ENCODE measurements at regions not wholly inside any gene's neighbourhood (a gene's known extent, or its start where the extent isn't known, plus 50 kb on each side); places are given as distances from the start of the nearest gene placed in this dataset.

- H3K4me1 Mint-ChIP-seq = no peaks in the 10 kb centered on the region
- no peaks in the 10 kb centered on the region for H3K9me3 ChIP-seq (ENCODE audit: control insufficient read depth in 2 of 2, low read length in 2 of 2)
- no peak overlapping the region for H3K4me3 Mint-ChIP-seq
- no peak overlapping the region for H3K4me3 ChIP-seq (ENCODE audit: low read depth, low read length)
- H3K36me3 ChIP-seq (ENCODE audit: control insufficient read depth, insufficient read depth, low read length) = no peaks in the 10 kb centered on the region
- no peaks in the 10 kb centered on the region for H3K27me3 ChIP-seq (ENCODE audit: control insufficient read depth, insufficient read depth, low read length)
- peaks cover 0 to 9% (median 7%) of the 10 kb centered on the region in 7 donors for H3K9me3 Mint-ChIP-seq
- no peak for ATAC-seq (ENCODE audit: low read depth in 2 of 2)
- H3K27ac ChIP-seq (ENCODE audit: insufficient read depth, low read length, poor library complexity, severe bottlenecking) = no peak overlapping the region
- no peaks in the 10 kb centered on the region for H3K4me1 ChIP-seq (ENCODE audit: control insufficient read depth, insufficient read depth, low read length, poor library complexity, severe bottlenecking)
- H3K27me3 Mint-ChIP-seq = no peaks in the 10 kb centered on the region
- no peak overlapping the region for H3K27ac Mint-ChIP-seq
- no peaks in the 10 kb centered on the region for H3K36me3 Mint-ChIP-seq
- no peak for DNase-seq
Measured at GRCh38 chr4:45317739-45318138, 591.4 kb upstream of the GNPDA2 start.

- Mint-ChIP-seq H3K27ac (no peak overlapping the region), H3K4me1 (no peaks in the 10 kb centered on the region), H3K27me3 (no peaks in the 10 kb centered on the region), H3K36me3 (no peaks in the 10 kb centered on the region), H3K9me3 (peaks cover 4 to 13% (median 7%) of the 10 kb centered on the region in 7 donors), H3K4me3 (no peak overlapping the region)
- Histone ChIP-seq H3K4me1 (ENCODE audit: control insufficient read depth, insufficient read depth, low read length, poor library complexity, severe bottlenecking) (no peaks in the 10 kb centered on the region), H3K36me3 (ENCODE audit: control insufficient read depth, insufficient read depth, low read length) (no peaks in the 10 kb centered on the region), H3K9me3 (ENCODE audit: control insufficient read depth in 2 of 2, low read length in 2 of 2) (no peaks in the 10 kb centered on the region), H3K27ac (ENCODE audit: insufficient read depth, low read length, poor library complexity, severe bottlenecking) (no peak overlapping the region), H3K27me3 (ENCODE audit: control insufficient read depth, insufficient read depth, low read length) (no peaks in the 10 kb centered on the region), H3K4me3 (ENCODE audit: low read depth, low read length) (no peak overlapping the region)
- DNase-seq = no peak
- no peak for ATAC-seq (ENCODE audit: low read depth in 2 of 2)
Measured at GRCh38 chr4:45317276-45317675, 590.9 kb upstream of the GNPDA2 start.

DNA sequence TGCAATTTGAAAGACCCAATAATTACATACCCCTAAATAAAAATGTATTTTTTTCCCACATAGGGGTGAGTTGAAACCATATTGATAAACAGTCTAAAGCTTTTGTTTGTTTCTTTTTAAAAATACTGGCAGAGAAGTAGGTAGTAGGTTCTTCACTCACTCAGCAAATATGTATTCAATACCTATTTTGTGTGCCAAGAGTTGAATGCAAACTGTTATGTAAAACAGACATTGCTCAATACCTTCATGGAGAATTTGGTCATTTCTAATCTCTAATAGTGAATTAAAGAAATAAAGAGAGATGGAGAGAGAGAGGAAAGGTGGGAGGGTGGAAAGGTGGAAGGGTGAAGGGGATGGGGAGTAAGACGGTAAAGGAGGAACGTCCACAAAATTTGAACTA lies 589.9 kb upstream of the GNPDA2 start:
- no peaks in the 10 kb centered on the region for H3K27me3 ChIP-seq (ENCODE audit: control insufficient read depth, insufficient read depth, low read length)
- no peak overlapping the region for H3K27ac ChIP-seq (ENCODE audit: insufficient read depth, low read length, poor library complexity, severe bottlenecking)
- ATAC-seq (ENCODE audit: low read depth in 2 of 2) (no peak), DNase-seq (no peak)
- Mint-ChIP-seq H3K36me3 (no peaks in the 10 kb centered on the region), H3K27me3 (no peaks in the 10 kb centered on the region), H3K9me3 (peaks cover 4 to 17% (median 7%) of the 10 kb centered on the region in 7 donors), H3K4me3 (no peak overlapping the region), H3K27ac (no peak overlapping the region), H3K4me1 (no peaks in the 10 kb centered on the region)
- H3K9me3 ChIP-seq (ENCODE audit: control insufficient read depth in 2 of 2, low read length in 2 of 2) = no peaks in the 10 kb centered on the region
- no peaks in the 10 kb centered on the region for H3K4me1 ChIP-seq (ENCODE audit: control insufficient read depth, insufficient read depth, low read length, poor library complexity, severe bottlenecking)
- H3K4me3 ChIP-seq (ENCODE audit: low read depth, low read length) = no peak overlapping the region
- no peaks in the 10 kb centered on the region for H3K36me3 ChIP-seq (ENCODE audit: control insufficient read depth, insufficient read depth, low read length)

DNA sequence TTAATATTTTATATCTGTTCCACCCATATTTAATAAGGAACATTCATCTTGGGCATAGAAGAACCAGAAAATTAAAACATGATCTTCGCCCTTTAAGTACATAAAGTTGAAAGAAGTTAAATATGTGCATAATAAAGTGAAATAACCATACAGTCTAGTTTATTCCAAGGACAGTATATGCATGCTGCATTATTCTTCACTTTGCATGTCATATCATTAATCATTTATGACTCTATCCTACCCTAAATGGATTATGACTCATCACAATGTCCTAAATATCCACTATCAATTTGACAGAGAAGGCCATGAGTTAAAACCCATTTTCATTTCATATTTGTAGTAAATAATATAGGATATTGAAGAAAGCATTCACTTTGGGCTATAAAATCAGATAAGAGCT lies 576.5 kb upstream of the GNPDA2 start:
- no peak for ATAC-seq (ENCODE audit: low read depth in 2 of 2)
- no peak overlapping the region for H3K27ac Mint-ChIP-seq

GRCh38 chr4:45294464-45294863 lies 568.1 kb upstream of the GNPDA2 start:
- H3K27me3 Mint-ChIP-seq = no peaks in the 10 kb centered on the region
- Histone ChIP-seq H3K9me3 (ENCODE audit: control insufficient read depth in 2 of 2, low read length in 2 of 2) (peaks cover 0 to 8% of the 10 kb centered on the region in 2 experiments), H3K27me3 (ENCODE audit: control insufficient read depth, insufficient read depth, low read length) (no peaks in the 10 kb centered on the region), H3K27ac (ENCODE audit: insufficient read depth, low read length, poor library complexity, severe bottlenecking) (no peak overlapping the region), H3K4me3 (ENCODE audit: low read depth, low read length) (no peak overlapping the region), H3K4me1 (ENCODE audit: control insufficient read depth, insufficient read depth, low read length, poor library complexity, severe bottlenecking) (no peaks in the 10 kb centered on the region), H3K36me3 (ENCODE audit: control insufficient read depth, insufficient read depth, low read length) (no peaks in the 10 kb centered on the region)
- H3K9me3 Mint-ChIP-seq = peaks cover 4 to 39% (median 14%) of the 10 kb centered on the region in 7 donors
- H3K4me3 Mint-ChIP-seq = no peak overlapping the region
- H3K36me3 Mint-ChIP-seq = no peaks in the 10 kb centered on the region
- no peak for ATAC-seq (ENCODE audit: low read depth in 2 of 2)
- no peak overlapping the region for H3K27ac Mint-ChIP-seq
- H3K4me1 Mint-ChIP-seq = no peaks in the 10 kb centered on the region
- DNase-seq = no peak

More for the DNA sequence above, 576.5 kb upstream of the GNPDA2 start:
- Histone ChIP-seq H3K27ac (ENCODE audit: insufficient read depth, low read length, poor library complexity, severe bottlenecking) (no peak overlapping the region), H3K4me1 (ENCODE audit: control insufficient read depth, insufficient read depth, low read length, poor library complexity, severe bottlenecking) (no peaks in the 10 kb centered on the region), H3K27me3 (ENCODE audit: control insufficient read depth, insufficient read depth, low read length) (no peaks in the 10 kb centered on the region), H3K36me3 (ENCODE audit: control insufficient read depth, insufficient read depth, low read length) (no peaks in the 10 kb centered on the region), H3K9me3 (ENCODE audit: control insufficient read depth in 2 of 2, low read length in 2 of 2) (peaks cover 0 to 6% of the 10 kb centered on the region in 2 experiments), H3K4me3 (ENCODE audit: low read depth, low read length) (no peak overlapping the region)
- H3K36me3 Mint-ChIP-seq = no peaks in the 10 kb centered on the region
- no peak for DNase-seq
- peaks cover 0 to 7% (median 3%) of the 10 kb centered on the region in 7 donors for H3K9me3 Mint-ChIP-seq
- H3K4me1 Mint-ChIP-seq = no peaks in the 10 kb centered on the region
- no peak overlapping the region for H3K4me3 Mint-ChIP-seq
- no peaks in the 10 kb centered on the region for H3K27me3 Mint-ChIP-seq

DNA sequence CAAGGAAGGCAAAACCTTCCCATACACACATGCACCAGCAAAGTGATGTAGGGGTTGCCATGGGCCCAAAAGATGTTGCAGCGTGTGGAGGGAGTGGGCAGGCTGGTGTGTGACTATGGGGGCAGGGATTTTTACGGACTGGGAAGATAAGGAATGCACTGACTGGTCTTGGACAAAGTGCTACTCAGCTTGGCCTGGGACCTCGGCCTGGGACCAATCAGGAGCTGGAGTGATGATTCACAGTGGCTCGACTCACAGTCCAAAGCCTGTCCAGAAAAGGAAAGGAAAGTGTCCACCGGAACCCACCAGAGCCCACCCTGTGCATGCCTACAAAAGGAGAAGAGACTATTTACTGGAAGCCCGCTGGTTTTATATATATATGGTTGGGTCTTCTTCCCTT lies 567.0 kb upstream of the GNPDA2 start:
- Histone ChIP-seq H3K27me3 (ENCODE audit: control insufficient read depth, insufficient read depth, low read length) (no peaks in the 10 kb centered on the region), H3K4me3 (ENCODE audit: low read depth, low read length) (no peak overlapping the region), H3K9me3 (ENCODE audit: control insufficient read depth in 2 of 2, low read length in 2 of 2) (peaks cover 0 to 8% of the 10 kb centered on the region in 2 experiments), H3K4me1 (ENCODE audit: control insufficient read depth, insufficient read depth, low read length, poor library complexity, severe bottlenecking) (no peaks in the 10 kb centered on the region), H3K36me3 (ENCODE audit: control insufficient read depth, insufficient read depth, low read length) (no peaks in the 10 kb centered on the region), H3K27ac (ENCODE audit: insufficient read depth, low read length, poor library complexity, severe bottlenecking) (no peak overlapping the region)
- H3K27me3 Mint-ChIP-seq = no peaks in the 10 kb centered on the region
- DNase-seq (no peak), ATAC-seq (ENCODE audit: low read depth in 2 of 2) (no peak)
- no peaks in the 10 kb centered on the region for H3K4me1 Mint-ChIP-seq
- no peaks in the 10 kb centered on the region for H3K36me3 Mint-ChIP-seq
- no peak overlapping the region for H3K27ac Mint-ChIP-seq
- H3K4me3 Mint-ChIP-seq = no peak overlapping the region
- peaks cover 4 to 43% (median 18%) of the 10 kb centered on the region in 7 donors for H3K9me3 Mint-ChIP-seq

DNA sequence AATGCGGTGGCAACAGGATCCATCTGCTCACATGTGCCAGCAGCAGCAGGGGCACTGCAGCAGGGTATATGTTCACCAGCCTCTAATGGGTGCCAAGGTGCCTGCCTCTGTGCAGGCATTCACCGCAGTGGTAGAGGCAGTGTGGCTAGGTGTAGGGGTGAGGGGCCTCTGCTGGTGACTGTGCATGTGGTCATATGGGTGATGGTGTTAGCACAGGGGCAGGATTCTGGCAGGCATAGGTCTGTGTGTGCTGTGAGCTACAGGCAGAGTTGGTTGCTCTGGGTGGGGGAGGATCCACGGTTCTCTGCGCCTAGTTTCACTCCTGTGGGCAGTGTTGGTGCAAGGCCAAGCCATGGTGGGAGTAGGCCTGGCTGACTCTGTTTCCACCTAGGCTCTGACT lies 566.5 kb upstream of the GNPDA2 start:
- Histone ChIP-seq H3K36me3 (ENCODE audit: control insufficient read depth, insufficient read depth, low read length) (no peaks in the 10 kb centered on the region), H3K4me3 (ENCODE audit: low read depth, low read length) (no peak overlapping the region), H3K27me3 (ENCODE audit: control insufficient read depth, insufficient read depth, low read length) (no peaks in the 10 kb centered on the region), H3K4me1 (ENCODE audit: control insufficient read depth, insufficient read depth, low read length, poor library complexity, severe bottlenecking) (no peaks in the 10 kb centered on the region), H3K27ac (ENCODE audit: insufficient read depth, low read length, poor library complexity, severe bottlenecking) (no peak overlapping the region), H3K9me3 (ENCODE audit: control insufficient read depth in 2 of 2, low read length in 2 of 2) (peaks cover 0 to 8% of the 10 kb centered on the region in 2 experiments)
- DNase-seq (no peak), ATAC-seq (ENCODE audit: low read depth in 2 of 2) (no peak)
- Mint-ChIP-seq H3K27me3 (no peaks in the 10 kb centered on the region), H3K4me3 (no peak overlapping the region), H3K27ac (no peak overlapping the region), H3K36me3 (no peaks in the 10 kb centered on the region), H3K4me1 (no peaks in the 10 kb centered on the region), H3K9me3 (peaks cover 4 to 44% (median 17%) of the 10 kb centered on the region in 7 donors)

DNA sequence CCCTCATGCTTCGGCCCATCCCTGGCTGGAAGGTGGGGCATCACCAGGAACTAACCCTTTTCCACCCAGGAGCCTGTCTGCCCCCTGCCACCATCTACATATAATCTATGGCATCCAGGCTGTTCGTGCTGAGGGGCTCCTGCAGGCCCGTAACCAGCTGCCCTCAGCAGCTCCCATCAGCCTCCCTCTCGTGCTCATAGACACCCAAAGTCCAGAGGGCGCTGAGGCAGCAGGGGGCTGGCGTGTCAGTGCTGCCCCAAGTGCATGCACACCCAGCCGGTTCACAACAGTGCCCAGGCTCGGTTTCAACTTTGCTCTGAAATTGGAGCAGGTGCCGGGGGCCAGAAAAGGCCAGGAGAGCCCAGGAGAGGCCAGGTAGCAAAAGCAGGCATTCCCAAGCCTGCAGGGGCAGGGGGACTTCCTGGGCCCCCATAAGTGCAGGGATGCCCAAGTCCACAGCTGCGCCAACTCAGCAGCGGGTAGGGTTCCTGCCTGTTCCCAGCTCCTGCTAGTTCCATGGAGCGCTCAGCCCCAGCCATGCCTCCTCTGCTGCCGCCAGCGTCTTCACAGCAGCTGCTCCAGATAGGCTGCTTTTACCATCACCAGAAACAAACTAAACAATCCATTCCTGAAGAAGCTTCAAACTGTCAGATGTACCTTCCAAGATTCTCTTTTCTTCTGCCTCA lies 558.2 kb upstream of the GNPDA2 start:
- no peaks in the 10 kb centered on the region for H3K4me1 Mint-ChIP-seq
- DNase-seq = no peak
- no peaks in the 10 kb centered on the region for H3K27me3 ChIP-seq (ENCODE audit: control insufficient read depth, insufficient read depth, low read length)
- H3K4me3 ChIP-seq (ENCODE audit: low read depth, low read length) = no peak overlapping the region
- H3K36me3 Mint-ChIP-seq = no peaks in the 10 kb centered on the region
- no peak overlapping the region for H3K27ac Mint-ChIP-seq
- no peak for ATAC-seq (ENCODE audit: low read depth in 2 of 2)
- no peaks in the 10 kb centered on the region for H3K36me3 ChIP-seq (ENCODE audit: control insufficient read depth, insufficient read depth, low read length)
- H3K9me3 Mint-ChIP-seq = peaks cover 2 to 21% (median 5%) of the 10 kb centered on the region in 7 donors
- no peaks in the 10 kb centered on the region for H3K4me1 ChIP-seq (ENCODE audit: control insufficient read depth, insufficient read depth, low read length, poor library complexity, severe bottlenecking)
- no peak overlapping the region for H3K27ac ChIP-seq (ENCODE audit: insufficient read depth, low read length, poor library complexity, severe bottlenecking)
- no peaks in the 10 kb centered on the region for H3K27me3 Mint-ChIP-seq
- no peak overlapping the region for H3K4me3 Mint-ChIP-seq
- no peaks in the 10 kb centered on the region for H3K9me3 ChIP-seq (ENCODE audit: control insufficient read depth in 2 of 2, low read length in 2 of 2)

Data from CD4-positive, CD25-positive, alpha-beta regulatory T cell (primary cell).